GM21737 (cell line): ENCODE measurements at regions not wholly inside any gene's neighbourhood (a gene's known extent, or its start where the extent isn't known, plus 50 kb on each side); places are given as distances from the start of the nearest gene placed in this dataset.

Experiments
- ATAC-seq: cut with Tn5 transposase; IDR thresholded peaks from one replicate; pipeline ENCODE4 v1.9.1; 2021; ENCODE audit warnings: mild to moderate bottlenecking, moderate library complexity; ENCODE audit not compliant: unreplicated experiment

- no peak for ATAC-seq
These were observed 59.5 kb downstream of the ZIC5 start for GRCh38 chr13:99911965-99912566.

GRCh38 chr13:99911069-99911964 is 60.2 kb downstream of the ZIC5 start:
- no peak for ATAC-seq

DNA sequence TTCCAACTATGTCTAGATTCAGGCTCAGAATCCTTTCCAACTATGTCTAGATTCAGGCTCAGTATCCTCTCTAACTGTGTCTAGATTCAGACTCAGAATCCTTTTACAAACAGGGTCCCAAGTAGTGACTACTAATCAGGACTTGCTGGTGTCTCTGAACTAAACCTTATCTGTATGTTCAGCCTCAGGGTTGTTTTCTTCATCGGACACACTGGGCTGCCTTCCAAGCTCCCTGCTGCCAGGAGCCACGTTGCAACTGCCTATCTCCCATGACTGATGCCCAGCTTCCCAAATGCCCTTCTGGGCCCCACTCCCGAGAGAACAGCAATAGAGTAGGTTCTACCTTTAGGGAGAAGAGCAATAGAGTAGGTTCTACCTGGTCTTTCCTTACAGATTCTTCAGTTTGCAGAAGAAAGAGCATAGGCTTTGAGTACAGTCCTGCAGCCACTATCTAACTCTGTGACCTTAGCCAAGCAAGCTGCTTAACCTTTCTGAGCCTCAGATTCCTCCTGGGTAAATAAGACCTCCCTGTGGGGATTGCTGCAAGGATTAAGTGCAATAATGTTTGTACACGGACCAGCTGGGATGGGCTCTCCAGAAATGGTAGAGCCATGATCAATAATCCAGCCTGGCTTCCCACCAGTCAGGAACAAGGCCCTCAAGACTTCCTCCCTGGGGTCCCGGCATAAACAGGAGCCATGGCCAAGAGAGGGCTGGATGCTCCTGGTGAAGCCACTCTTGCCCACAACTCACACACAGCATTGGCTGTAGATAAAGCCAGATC is 61.5 kb downstream of the ZIC5 start:
- no peak for ATAC-seq

DNA sequence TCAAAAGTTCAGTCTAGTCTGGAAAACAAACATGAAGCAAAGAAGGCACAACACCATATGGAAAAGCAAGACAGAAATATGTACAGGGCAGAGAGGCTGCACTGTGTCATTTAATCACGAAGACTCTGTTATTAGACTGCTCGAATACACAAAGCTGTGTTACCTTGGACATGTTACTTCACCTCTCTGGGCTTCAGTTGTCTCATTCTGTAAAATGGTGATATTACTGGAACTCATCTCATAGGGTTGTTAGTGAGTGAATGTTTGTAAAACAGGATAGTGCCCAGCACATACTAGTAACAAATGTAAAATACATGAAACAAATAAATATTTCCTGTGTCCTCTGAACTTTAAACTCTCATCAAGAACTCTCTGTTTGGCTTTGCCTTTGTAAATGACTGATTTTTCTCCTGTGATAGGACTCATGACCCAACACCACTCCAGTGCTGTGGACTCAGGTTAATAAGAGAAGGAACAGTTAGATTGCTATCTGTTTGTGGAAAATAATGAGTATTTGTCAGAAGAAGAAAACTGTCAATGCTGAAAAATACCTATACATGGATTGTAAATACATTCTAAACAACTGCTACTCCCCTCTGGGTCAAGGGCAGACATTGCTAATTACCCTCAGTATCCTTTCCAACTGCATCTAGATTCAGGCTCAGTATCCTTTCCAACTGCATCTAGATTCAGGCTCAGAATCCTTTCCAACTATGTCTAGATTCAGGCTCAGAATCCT is 62.3 kb downstream of the ZIC5 start:
- ATAC-seq, result no peak

DNA sequence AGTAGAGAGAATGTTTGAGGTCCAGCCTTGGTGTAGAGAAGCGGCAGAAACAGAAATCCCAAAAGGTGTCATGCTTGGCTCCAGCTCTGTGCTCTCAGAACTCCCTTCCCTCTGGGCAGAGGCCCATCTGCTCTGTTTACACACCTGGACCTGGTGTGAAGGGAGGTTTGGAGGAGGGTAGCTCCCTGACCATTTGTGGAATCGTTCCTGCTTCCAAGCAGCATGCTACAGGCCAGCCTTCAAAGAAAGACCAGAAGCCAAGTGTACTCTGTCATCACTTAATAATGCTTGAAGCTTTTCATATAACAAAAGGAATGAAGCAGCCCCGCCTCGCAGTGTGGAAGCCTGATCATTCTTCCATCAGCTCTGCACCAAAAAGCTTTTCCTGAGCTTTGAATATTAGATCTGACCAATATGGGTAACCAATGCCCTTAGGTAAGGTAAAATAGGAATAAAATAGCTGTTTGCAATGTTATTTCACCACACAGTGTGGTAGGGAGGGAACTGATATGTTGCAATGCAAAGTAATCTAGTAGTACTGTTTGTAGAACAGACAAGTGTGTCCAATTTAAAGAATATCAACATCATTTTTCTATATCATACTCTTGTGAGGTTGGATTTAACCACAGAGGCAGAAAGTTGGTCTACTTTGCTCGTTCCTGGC is 63.3 kb downstream of the ZIC5 start:
- no peak for ATAC-seq

DNA sequence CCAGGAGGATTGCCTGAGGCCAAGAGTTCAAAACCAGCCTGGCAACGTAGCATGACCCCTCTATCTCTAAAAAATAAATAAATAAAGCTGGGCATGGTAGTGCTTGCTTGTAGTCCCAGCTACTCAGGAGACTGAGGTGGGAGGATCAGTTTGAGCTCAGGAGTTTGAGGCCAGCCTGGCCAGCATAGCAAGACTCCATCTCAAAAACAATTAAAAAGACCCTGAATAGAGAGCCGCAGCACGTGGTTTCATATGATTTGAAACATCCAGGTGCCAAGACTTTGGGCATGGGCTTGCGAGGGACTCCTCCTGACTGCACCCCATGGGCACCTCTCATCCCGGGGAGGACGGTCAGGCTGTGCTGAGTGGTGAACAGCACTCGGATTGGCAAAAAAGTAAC is 63.9 kb downstream of the ZIC5 start:
- ATAC-seq, result no peak

GRCh38 chr13:99907038-99907437 is 64.5 kb downstream of the ZIC5 start:
- no peak for ATAC-seq

DNA sequence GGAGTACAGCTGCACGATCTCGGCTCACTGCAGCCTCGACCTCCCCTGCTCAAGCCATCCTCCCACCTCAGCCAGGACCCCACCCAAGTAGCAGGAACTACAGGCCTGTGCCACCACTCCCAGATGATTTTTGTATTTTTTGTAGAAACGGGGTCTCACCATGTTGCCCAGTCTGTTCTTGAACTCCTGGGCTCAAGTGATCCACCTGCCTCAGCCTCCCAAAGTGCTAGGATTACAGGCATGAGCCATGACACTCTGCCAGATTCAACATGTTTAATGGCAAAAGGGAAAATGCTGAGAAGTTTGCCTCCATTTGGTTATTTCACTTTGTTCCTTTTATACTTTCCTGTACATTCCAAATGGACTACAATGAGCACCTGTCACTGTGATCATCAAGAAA is 65.8 kb downstream of the ZIC5 start:
- ATAC-seq, result no peak

DNA sequence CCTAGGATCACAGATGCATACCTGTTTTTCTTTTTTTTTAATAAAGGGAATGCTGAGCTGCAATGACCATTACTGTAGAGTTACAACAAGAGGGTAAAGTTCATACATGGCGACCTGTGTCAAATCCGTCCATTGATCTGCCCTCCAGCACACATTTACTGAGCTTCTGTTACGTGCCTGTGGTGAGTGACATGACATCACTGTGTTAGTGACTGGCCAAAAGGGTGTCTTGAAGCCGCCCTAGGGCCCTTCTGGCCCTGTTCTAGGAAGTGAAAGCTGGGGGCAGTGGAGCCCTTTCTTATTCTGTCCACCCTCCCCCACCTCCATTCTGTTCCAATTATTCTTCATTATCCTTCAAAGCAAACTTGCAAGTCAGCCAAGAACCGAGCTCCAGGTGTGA is 66.3 kb downstream of the ZIC5 start:
- ATAC-seq, result no peak

DNA sequence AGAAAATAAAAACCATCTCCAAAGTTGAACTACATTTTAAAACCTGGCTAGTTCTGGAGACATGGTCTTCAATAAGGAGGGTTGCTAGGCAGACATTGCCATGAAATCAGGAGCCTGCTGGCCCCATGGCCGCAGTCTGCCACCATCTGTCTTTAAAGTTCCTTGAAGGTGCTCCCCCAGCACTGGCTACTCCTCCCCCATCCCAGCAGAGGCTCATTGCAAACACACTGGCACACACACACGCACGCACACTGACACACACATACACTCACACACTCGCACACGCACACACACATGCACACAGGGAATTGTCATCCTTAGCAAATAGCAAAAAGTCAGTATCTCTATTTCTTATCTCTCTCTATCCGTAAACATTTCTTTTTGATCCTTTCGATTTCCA is 68.4 kb downstream of the ZIC5 start:
- no peak for ATAC-seq

DNA sequence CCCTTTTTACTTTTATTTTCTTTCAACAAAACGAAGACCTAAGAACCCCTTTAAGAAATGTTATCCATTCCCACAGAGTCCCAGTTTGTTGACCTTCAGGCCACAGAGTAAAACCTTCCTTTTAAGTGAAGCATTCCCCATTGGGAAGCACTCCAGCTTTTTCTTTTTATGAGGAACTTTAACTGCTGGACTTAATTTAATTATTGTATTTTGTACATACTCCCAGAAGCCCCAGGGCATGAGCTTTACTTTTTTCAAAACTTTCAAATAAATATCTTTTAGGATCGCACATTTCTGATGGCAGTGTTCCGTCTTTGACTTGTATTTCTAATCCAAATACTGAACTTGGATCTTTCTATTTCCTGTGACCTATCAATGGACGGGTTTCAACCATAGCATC is 68.9 kb downstream of the ZIC5 start:
- ATAC-seq, result no peak

DNA sequence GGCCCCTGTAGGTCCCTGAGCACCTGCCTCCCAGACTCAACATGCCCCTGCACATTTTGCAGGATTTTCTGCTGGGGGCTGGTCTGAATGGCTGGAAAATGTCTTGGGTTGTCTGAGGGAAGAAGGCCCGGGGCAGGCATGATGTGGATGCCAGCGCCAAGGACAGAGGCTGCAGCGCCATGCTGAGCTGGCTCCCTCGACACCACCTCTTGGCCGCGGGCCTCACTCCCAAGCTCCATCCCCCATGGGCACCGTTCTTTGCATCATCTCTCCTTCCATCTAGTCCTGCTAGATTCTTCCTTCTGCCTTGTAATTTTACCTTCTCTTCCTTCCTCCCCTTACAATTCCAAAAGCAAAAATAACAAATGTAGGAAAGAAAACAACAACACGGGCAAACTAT is 70.6 kb downstream of the ZIC5 start:
- no peak for ATAC-seq

- ATAC-seq, result no peak
These were observed 73.1 kb downstream of the ZIC5 start for GRCh38 chr13:99898421-99898820.

- no peak for ATAC-seq
These were observed 74.5 kb downstream of the ZIC5 start for GRCh38 chr13:99897076-99897440.

DNA sequence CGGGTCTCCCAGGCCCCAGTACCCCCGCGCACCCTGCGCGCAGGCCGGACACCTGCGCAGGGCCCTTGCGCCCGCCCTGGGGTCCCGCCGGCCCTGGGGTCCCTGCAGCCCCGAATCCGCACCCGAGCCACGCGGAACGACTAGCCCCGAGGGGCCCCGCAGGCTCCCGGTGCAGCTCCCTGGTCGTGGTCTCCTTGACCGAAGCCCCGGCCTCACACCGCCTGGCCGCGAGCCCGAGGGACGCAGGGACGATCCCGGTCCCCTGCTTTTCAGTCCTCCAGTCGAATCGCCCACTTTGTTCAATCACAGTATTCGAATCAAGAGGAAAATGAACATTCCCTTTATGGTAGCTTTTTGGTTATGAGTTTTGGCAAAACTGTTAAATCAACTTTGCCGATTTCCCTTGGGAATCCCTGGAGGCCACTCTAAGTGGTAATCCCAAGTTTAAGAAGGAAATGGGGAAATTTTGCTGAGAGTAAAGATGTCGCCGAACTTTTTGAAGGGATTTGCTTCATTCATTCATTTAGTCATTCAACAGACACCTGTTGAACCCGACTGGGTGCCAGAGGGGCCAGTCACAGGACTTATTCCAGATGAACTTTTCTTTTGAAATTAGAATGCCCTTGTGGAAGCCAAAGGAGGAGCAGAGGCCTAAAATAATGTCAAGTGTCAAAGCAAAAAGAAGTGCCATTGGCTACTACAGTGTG is 75.0 kb downstream of the ZIC5 start:
- no peak for ATAC-seq

DNA sequence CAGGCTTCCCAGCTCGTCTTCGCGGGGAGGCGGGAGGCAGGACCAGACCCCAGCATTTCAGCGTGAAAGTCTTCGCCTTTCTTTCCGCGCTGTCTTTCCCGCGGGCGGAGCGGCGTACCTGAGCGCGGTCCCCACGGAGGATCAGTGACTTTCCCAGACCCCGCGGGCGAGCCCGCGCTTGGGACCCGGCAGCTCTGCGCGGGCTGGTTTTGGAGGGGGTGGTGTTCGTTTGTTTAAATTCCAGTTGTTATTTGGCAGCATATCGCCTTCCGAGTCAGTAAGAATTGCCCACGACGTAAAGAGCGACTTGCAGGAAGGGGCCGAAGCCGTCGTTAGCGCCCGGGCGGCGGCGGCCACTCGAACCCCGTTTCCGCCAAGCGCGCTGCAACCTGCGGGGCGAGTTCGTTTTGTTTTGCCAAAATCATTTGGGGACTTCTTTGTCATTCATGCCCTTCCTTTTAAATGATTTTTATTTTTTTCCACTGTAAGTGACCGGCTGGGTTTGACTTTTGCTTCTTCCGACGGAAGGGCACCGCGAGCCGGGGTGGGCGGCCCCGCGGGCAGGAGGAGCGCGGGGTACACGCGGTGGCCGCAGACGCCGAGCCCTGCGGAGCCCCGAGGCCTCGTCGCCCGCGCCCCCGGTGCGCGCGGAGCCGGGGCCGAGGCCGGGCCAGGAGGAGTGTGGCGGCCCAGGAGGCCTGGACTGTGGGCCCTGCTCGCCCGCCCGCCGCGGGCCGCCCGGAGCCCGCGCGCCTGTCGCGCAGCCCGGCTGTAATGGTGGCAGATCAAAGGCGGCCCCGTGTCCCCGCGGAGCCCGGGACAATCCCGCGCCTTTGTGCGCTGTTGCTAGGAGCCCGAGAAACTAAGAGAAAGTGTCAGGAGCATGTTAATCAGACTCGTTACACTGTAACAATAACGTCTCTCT is 75.9 kb downstream of the ZIC5 start:
- ATAC-seq, result no peak

DNA sequence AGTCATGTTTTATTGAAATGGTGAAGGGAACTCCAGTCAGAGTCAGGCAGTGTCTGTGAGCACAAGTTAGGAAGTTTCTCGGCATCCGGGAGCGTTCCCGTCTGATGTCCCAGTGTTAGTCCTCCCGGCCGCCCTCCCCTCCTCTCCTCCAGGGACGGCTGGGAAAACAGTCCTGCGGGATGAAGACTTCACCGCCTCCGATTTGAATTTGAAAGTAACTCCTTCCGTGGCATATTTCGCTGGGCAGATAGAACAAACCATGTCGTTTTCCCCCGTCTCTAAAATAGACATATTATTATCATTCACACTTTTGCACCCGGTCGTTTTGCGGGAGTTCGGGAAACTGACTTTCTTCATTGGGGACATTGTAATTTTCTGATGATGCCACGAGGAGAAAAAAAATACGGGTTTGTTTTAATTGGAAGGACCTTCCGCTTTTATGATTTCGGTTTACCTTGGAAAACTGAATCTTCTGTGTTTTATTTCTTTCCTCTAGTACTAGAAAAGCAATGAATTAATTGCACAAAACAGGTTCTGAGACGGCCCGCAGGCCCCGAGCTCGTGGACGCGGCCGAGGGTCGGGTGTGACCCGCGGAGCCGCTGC is 76.6 kb downstream of the ZIC5 start:
- ATAC-seq, result no peak

- no peak for ATAC-seq
These were observed 77.3 kb downstream of the ZIC5 start for GRCh38 chr13:99894105-99894839.
